Stimulated activated CD8-positive, alpha-beta memory T cell treated with anti-CD3 and anti-CD28 coated beads, Interleukin-7, amount 100 ng/mL, for 24 hours (primary cell): ENCODE measurements at regions not wholly inside any gene's neighbourhood (a gene's known extent, or its start where the extent isn't known, plus 50 kb on each side); places are given as distances from the start of the nearest gene placed in this dataset.

ENCODE experiments used
- DNase-seq: peaks from one replicate; pipeline ENCODE4 v3.0.0-alpha.2; 2020; ENCODE audit warnings: low read depth

DNA sequence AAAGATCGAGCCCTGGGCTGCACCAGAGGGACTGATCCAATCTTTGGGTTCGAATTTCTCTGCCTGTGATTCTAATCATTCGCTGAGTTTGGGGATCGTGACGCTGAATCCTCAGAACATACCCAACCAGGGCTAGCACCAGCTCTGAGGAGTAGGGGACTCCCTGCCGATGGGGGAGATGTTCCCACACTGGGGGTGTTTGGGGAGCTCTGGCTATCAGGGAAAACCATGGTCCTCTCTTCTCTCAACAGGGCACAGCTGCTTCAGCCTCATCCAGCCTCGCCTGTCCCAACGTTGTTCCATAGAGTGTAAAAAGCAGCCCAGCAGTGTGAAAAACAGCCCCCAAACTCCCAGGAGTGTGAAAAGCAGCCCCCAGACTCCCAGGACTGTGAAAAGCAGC lies 136.6 kb downstream of the ANKRD60 start:
- no peak for DNase-seq

DNA sequence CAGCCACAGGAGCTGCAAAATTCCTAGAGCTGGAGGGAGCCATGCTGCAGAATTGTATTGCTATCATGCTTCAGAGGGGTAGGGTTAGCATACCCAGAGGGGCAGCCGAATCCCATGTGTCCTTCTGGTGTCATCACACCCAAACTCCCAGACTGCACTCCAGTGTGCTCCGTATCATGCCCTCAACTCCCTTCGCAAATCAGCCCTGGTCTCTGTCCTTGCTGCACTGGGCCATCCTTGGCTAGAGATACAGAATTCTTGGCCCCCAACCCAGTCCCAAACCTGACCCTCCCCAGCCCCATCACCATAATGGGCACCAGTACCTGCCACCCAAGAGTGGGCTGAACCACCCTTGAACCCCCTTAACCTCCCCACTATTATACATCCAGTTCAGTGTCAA lies 138.3 kb downstream of the ANKRD60 start:
- DNase-seq, result no peak

DNA sequence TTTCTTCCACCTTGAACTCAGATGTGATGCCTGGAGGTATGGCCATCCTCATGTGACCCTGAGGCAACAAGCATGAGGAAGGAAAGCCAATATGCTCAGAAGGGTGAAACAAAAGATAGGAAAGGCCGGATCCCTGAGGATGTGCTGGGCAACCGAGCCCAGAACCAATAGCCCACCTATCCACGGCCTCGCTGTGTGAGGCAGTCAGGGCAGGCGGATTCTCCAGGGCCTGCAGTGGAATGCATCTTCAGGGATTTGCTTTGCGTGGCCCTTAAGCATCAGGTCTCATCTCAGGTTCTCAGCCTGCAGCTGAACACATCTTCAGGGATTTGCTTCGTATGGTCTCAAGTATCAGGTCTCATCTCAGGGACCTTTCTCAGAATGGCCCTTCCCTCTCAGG lies 139.8 kb downstream of the ANKRD60 start:
- no peak for DNase-seq

DNA sequence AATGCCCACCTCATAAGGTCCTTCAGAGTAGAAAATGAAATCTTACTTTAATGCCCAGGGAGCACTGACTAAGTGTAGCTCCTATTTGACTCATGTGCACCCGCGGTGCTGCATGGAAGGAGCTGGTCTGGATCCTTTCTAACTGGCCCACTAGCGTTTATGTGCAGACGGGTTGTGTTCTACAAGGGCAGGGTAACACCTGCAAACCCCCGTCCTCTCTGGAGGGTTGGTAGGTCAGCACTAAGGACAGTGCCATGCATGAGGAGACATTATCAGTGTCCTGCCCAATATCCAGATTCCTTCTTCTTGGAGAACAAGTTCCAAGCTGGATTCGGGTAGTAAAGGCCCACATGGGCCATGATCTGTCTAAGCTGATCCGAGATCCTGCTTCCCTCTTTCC lies 140.3 kb downstream of the ANKRD60 start:
- no peak for DNase-seq

DNA sequence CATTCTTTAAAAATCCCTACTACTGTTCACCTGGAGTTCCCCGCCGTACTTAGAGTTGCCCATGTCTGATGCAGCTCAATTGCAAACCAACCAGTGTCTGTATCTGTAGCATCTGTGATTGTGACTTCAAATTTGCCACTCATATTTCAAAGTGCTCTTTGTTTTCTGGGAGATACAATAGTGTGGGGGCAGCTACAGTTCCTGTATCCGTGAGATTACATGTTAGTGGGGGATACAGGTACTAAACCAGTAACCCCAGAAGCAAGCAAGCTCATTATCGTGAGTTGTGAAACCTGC lies 140.9 kb downstream of the ANKRD60 start:
- no peak for DNase-seq

DNA sequence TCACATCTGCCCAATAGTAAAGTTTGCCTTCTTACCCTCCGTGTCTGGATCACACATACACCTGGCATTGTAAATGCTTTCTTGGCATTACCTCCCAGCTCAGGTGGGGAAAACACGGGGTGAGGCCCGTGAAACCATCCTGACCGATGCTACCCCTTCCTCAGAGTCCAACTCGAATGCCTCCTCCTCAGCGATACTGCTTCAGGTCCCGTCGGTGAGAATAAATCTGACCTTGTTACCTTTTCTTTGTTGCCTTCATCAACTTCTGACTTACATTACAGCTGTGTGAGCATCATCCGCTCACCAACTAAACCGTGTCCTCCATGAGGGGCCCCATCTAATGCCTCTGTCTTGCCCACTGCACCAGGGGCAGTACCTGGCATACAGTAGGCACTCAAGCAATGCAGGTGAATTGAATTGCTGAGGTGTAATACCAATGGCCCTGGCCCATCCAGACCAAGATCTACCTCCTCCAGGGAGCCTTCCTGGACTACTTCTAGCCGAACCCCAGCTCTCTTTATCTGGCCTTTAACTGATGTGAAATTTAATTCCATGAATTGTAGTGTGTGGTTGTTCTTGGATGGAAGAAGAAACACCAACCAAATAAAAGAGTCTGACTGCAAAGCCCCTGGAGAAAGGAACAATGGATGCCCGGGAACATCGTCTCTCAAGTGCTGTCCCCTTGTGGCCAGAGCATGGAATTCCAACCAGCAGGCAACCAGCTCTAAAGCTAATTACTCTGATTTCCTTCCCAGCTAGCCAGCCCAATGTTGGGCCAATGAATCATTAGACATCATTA lies 141.5 kb downstream of the ANKRD60 start:
- no peak for DNase-seq

DNA sequence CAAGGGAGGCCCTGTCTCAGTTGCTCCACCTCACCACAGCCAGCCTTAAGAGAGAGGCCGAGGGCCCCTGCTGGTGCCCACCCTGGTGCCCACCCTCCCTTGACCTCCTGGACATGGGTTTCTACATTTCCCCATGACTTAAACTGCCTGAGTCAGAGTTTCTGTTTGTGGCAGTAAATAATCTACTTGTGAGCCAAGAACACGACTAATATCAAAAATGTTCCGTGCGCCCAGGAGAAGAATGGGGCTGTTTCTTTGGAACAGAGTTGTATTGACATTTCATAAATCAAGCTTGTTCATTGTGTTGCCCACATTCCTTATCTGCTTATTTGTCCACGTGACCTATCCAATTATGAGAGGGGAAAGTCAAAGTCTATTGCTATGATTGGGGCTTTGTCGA lies 143.5 kb downstream of the ANKRD60 start:
- DNase-seq, result no peak

DNA sequence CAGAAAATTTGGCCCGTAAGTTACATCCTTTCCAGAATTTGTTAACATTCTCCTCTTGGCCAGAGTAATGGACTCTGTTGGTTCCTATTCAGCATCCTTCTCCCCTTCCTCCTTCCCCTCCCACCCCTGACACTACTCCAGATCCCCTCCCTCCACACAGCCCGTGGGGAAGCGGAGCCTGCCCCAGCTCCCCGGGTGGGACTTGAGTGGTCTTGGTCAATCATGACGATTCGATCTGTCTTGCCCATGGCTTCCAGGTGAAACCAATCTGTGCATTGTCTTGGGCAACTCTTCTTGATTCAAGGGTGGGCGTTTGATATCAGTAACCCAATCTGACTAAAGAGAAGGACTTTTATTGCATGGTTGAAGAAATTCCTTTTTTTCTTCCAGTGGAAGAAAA lies 143.9 kb downstream of the ANKRD60 start:
- no peak for DNase-seq

DNA sequence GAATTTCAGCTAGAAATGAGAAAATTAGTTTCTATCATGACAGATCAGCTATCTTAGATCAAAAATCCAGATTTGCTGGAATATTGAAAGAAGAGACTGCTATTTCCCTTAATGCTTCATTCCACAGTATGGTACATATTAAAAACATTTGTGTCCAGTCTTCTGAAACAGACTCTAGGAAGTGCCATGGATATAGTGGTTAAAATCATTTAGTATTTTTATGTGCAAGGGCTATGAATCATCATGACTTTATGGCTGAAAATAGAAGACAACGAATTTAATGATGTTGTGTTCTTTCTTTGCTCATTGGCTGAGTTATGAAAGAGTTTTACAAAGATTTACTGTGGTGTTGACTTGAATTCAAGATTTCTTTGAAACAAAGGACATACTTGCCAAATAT lies 146.6 kb downstream of the ANKRD60 start:
- DNase-seq, result no peak

DNA sequence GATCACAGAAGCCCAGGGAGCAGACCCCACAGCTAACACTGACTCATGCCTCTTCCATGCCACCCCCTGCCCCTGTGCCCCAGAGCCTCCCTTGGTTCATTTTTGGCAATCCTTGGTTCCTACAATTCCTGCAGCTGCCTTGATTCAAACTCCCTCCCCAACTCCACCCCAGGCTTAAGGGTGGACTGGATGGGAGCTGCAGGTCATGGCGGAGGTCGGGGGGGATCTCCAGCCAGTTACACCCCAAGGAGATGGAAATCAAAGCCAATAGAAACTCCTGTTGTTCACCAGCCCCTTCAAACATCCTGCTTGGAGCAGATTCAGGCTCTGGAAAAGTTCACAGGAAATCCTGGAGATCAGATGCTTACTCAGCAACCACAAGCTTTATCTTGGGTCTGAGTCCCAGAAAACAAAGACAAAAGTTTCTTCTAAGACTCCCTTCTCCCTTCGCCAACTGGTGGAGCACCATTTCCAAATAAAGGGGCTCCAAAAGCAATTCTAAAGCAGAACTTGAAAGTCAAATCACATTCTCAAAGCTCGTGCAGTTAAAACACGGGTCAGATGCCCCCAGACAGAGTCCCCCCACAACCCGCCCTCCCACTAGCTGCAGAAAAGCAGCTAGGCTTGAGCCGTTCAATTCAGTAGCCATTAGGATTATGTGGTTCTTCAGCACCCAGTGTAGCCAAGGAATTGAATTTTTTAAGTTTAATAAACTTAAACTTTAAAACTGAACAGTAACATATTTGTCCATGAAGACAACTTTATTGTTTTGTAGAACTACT lies 149.5 kb downstream of the ANKRD60 start:
- no peak for DNase-seq

DNA sequence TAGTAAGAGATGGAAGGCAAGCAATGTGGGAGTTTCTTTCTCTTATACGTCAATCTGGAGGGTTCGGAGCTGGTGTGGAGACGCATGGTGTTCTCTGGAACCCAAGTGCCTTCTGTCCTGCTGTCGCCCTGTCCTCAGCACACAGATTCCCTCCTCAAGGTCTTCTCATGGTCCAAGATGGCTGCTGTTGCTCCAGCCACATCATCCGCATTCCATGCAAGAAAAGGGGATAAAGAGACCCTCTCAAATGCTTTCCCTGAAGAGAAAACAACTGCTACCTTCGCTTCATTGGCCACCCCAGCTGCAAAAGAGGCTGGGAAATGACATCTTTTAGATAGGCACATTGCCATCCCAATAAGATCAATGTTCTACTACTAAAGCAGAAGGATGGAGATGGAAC lies 151.2 kb downstream of the ANKRD60 start:
- DNase-seq, result no peak

DNA sequence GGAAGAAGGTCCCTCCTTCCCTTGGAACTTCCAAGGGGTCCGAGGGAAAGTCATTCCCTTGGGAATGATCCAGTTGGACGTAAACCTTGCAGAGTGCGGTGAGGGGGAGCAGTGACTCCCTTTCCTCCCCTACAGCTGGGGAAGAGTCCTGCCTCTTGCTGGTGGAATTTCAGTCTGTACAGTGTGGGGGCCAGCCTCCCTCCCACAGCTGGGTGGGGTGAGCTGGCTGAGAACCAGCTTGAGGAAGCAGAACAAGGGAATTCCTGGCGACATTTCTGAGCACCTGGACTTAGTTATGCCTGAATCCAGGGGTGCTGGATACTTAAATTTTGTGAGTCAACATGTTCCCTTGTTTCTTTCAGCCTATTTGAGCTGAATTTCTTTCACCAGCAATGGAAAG lies 152.0 kb downstream of the ANKRD60 start:
- DNase-seq, result no peak

DNA sequence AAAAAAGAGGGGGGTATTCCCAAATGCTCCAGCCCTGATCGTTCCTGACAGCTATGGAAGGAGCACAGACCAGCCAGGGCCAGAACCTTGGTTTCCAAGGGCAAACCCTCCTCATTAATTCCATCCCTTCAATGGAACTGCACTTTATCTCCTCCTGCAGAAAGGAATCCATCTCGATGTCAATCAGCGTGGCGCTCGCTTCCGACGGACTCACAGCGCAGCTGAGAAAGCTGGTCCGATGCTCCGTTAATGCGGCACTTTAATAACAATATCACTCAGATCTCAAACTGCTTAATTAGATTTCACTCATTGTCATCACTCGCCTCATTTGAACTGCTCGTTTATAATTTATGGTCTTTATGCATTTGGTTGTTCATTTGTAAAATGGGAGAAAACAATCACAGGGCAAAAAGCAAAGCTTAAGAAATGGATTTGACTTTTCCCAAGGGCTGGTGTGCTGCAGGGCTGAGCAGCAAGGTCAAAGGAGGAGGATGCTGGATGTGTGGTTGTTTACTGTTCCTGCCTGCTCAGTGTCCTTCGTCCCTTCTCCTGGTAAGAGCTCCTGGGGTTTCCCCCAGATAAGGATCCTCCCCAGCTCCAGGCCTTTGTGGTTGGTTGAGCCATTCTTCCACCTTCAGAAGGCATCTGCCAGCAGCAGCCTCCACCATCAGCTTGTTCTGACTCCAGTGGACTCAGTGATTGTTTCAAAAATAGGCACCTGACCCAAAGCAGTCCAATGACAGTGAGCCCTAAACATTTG lies 152.7 kb downstream of the ANKRD60 start:
- no peak for DNase-seq

DNA sequence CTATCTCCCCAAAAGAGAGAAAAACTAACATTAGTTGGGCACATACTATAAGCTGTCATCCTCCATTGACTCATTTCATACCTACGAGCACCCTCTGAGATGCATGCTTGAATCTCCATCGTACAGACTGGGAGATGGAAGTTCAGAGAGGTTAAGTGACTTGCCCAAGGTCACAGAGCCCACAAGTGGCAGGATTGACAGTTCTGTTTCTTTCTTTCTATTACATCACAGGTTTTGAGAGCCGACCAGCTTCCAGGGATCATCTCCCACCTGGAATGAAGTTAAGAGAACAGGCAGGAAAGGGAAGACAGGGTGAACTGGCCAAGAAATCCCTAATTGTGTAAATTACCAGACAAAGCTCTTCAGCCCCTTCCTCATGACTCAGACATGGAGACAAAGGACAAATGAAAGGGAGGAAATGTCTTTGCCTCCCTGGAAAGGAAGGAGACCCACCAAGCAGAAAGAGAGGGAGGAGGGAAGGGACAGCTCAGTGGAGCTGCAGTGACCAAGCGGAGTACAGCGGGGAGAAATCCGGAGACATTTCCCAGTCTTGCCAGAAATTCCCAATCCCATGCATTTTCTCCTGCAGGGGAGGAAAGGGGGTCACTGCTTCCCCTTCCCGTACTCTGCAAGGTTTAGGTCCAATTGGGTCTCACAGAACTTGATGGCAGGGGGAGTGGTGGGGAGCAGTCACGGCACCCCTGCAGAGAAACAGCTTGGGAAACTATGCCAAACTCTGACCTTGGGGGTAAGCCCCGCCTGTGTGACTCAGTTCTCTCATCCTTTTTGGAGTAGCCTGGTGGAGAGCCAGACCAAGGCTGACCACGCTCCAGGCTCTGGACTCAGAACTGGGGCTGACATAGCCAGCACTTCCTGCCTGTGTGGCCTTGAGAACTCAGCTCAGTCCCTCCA lies 154.3 kb downstream of the ANKRD60 start:
- no peak for DNase-seq

DNA sequence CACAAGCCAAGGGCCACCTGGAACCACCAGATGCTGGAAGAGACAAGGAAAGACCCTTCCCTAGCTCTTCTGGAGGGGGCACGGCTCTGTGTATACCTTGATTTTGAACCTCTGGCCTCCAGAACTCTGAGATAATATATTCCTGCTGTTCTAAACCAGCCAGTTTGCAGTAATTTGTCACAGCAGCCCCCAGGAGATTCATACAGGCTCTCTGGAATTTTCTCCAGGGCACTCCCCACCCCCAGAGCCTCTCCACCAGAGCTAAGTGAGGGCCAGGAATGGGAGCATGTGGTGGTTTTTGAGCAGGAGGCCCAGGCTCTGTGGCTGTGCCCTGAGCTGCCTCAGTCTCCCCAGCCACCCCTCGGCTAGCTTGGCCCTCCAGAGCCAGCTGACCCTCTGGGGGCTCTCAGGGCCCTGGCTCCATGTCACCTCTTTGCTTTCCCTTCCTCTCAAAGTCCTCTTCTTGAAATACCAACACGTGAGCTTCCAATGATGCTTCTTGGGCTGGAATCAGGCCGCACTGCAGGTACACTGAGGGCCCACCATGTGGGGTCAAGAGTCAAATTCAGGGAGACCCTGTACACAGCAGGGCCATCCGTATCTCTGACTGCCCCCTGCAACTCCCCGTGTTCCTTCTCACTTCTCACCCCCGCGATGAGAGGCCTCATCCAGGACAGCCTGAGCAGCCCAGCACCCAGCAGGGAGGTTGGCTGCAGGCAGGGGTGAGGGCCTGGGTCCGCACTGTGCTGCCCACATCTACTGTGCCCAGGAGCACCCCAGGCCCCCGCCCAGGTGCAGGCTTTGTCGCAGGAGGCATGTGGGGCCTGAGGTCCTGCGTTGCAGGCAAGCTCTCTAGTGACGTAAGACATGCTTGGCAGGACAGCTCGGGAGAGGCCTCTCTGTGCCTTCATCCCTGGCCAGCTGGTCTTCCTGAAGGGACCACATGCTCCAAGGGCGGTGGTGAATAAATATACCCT lies 155.5 kb downstream of the ANKRD60 start:
- no peak for DNase-seq

DNA sequence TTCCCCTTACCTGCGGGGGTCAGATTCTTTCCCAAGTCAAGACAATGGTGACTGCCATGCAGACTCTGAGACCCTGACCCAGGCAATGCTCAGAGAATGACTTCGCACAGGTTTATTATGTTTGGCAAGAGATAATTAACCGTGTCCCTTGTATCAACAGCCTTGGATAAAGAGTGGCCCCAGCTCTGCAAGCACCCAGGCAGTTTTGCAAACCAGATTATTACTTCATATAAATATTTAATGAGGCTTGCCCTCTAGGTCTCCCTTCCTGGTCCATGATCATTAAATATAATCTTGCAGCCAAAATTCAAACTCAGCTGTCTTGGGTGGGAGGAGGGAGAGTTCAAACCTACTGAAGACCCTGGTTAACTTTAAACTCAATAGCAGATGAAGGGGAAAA lies 156.5 kb downstream of the ANKRD60 start:
- no peak for DNase-seq

DNA sequence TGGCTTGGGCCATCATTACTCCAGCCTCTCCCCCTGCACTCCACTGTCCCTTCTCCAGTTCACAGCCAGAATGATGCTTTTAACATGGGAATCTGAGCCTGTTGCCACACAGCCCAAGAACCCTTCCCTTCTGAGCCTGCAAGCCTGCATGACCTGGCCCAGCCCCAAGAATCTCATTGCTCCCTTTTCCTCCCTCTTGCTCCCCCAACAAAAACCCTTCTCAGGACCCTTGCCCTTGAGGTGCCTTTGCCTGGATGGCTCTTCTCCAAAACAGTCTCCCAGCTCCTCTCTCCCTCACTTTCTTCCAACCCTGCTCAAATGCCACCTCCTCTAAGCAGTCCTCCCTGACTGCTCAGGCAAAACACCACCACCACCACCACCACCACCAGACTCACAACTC lies 157.2 kb downstream of the ANKRD60 start:
- no peak for DNase-seq

DNA sequence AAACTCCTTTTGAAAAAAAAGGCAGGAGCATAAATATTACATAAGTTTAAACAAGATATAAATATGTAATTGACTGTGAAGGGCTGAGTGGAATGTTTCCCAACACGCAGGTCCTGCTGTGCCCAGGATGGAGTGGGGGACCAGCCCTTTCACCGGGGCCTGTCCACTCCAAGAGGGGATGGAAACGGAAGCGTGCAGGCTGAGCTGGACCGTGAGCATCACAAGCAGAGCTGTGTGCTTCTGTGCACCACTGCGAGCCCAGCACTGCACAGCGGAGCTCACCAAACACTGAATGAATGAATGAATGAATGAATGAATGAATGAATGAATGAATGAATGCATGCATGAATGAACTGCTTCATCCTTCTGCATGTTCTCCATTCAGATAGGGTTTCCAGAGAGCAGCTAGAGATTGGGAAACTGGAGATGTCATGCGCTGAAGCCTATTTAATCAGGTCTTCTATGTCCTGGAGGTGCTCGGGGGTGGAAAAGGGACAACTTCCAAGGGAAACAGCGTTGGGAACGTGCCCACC lies 157.7 kb downstream of the ANKRD60 start:
- no peak for DNase-seq

DNA sequence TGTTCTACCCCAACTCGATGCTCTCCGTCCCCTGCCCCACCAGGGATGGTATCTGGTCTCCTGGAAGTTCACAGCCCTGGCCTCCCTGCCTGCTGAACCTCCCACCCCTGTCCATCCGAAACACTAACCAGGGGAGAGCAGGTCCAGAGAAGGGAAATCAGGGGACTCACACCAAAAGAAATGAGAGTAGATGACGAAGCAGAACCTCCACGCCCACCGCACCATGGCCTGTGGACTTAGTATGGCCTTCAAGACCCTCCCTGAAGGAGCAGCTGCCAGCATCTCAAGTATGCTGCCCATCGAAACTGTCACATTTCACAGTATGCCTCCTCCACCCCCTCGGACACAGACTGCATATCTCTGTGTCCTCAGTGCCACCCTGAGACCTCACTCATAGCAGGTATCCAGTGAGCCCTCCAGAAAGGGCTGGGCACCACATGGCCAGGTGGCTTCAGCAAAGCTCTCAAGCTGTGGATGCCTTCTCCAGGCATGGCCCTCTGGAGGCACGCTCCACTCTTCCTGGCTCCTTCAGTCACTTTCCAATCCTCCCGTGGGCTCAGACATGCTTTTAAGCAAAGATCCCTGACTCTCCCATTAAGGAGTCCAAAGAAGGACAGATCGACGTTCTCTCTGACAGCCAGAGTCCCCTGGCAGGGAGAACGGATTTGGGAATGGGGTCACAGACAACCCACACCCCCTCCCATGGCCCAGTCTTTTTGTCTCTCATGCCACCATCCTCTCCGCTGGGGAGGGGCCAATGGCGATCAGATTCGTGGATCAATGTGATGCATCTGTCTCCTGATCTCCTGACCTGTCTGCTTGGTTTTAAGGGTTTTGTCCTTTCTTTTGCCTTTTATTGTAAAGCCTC lies 158.4 kb downstream of the ANKRD60 start:
- no peak for DNase-seq

DNA sequence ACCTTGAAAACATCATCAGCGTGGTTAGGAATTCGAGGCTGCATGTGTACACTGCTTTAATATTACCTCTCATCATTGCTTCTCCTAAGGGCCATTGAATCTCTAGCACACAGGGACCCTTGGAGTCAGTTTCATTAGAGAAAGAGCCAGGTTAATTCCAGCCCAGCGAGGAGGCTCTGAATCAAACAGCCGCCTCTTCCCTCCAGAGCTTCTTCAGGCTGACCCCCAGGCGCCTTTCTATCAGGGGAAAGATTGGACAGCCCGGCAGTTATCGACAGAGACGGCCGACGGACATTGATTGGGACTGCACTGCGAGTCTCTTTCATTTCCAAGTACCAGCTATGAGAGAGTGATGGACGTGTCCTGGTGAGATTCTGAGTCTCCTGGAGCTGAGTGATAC lies 159.2 kb downstream of the ANKRD60 start:
- no peak for DNase-seq
